Uterus (tissue), 2 donors: ENCODE measurements at regions not wholly inside any gene's neighbourhood (a gene's known extent, or its start where the extent isn't known, plus 50 kb on each side); places are given as distances from the start of the nearest gene placed in this dataset.

ENCODE experiments used
- CTCF ChIP-seq, 4 experiments: fragments of 200-600 bp in 2 of 4; fragments of 450-650 bp in 2 of 4; sonication (generic) in 2 of 4; IDR thresholded peaks; one replicate each; pipeline ENCODE4 v1.5.1; 2016 to 2019; ENCODE audit warnings: antibody characterized with exemption in 4 of 4, mild to moderate bottlenecking in 2 of 4, moderate library complexity in 1 of 4
- POLR2A ChIP-seq, 2 donors: fragments of 450-650 bp; IDR thresholded peaks; one replicate each; pipeline ENCODE4 v1.6.1; 2016; ENCODE audit warnings: antibody characterized with exemption in 2 of 2, mild to moderate bottlenecking in 1 of 2, moderate library complexity in 1 of 2

GRCh38 chr5:163888366-163888765 lies 382.9 kb downstream of the MAT2B start:
- no peak for TF ChIP-seq CTCF (IDR thresholded peaks at IDR 0.05)
- TF ChIP-seq POLR2A (IDR thresholded peaks at IDR 0.05), result no peak
